ENCODE measurements at regions not wholly inside any gene's neighbourhood (a gene's known extent, or its start where the extent isn't known, plus 50 kb on each side); places are given as distances from the start of the nearest gene placed in this dataset.
A peak's percentile ranks its signal among the peaks of the same experiment; 100 is the strongest.

DNA sequence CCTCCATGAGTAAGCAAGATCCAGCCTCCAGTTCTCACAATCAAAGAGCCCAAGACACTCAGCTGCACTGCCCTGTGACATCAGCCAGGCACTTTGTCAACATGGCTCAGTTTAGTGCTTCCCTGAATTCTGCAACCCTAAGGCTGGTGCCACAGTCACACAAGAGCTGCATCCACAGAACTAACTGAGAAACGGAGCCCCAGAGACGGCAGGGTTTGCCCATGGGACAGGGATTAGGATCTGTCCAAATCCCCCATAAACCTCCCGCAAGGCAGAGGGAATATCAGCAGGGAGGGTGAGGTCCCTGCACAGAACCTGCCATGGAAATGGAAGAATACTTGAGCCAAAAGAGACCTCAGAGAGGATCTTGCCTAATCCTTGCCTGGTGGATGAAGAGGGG lies 70.4 kb upstream of the UQCRFS1 start:
- H3K27ac Mint-ChIP-seq: no peak overlapping the region
- H3K4me1 Mint-ChIP-seq (ENCODE audit: low read depth): no peaks in the 10 kb centered on the region
- no peak overlapping the region for H3K4me3 Mint-ChIP-seq
- H3K9me3 Mint-ChIP-seq: no peaks in the 10 kb centered on the region
- peaks cover 28% of the 10 kb centered on the region for H3K27me3 Mint-ChIP-seq
- H3K36me3 Mint-ChIP-seq (ENCODE audit: low read depth): no peaks in the 10 kb centered on the region

DNA sequence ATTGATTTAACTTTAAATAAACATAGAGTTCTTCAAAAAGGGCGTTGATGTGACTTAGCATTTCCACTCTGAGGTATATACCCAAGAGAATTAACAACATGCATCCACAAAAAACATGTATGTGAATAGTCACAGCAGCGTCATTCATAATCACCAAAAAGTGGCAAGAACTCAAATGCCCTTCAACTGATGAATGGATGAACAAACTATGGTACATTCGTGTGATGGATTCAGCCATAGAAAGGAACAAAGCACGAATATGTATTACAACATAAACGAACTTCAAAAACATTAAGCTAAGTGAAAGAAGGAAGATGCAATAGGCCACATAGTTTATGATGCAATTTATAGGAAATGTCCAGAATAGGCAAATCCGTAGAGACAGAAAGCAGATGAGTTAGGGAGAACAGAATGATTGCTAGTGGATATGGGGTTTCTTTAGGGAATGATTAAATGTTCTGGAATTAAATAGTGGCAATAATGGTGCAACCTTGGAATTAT lies 72.3 kb upstream of the UQCRFS1 start:
- peaks cover 27% of the 10 kb centered on the region for H3K27me3 Mint-ChIP-seq
- no peaks in the 10 kb centered on the region for H3K9me3 Mint-ChIP-seq
- H3K4me1 Mint-ChIP-seq (ENCODE audit: low read depth): no peaks in the 10 kb centered on the region
- no peaks in the 10 kb centered on the region for H3K36me3 Mint-ChIP-seq (ENCODE audit: low read depth)
- H3K4me3 Mint-ChIP-seq: no peak overlapping the region
- H3K27ac Mint-ChIP-seq: no peak overlapping the region

DNA sequence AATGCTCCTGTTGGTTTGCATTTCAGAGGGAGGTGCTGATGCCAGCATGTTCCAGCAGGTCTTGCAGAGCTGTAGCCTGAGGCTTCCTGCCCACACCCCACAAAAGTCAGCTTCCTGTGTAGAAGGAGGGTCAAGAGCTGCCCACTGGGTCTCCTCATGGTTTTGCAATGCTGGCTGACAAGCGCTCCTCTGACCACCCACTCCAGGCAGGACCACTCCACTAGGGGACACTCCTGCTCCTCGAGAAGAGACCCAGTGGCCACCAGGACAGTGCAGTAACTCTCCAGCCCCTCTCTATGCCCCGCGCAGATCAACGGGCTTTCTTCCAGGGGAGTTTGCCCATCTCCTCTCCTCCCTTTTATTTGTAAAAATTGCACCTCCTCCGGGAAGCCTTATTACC lies 72.9 kb upstream of the UQCRFS1 start:
- no peaks in the 10 kb centered on the region for H3K4me1 Mint-ChIP-seq (ENCODE audit: low read depth)
- H3K27me3 Mint-ChIP-seq: peaks cover 20% of the 10 kb centered on the region
- H3K4me3 Mint-ChIP-seq: no peak overlapping the region
- H3K36me3 Mint-ChIP-seq (ENCODE audit: low read depth): no peaks in the 10 kb centered on the region
- H3K9me3 Mint-ChIP-seq: no peaks in the 10 kb centered on the region
- H3K27ac Mint-ChIP-seq: no peak overlapping the region

DNA sequence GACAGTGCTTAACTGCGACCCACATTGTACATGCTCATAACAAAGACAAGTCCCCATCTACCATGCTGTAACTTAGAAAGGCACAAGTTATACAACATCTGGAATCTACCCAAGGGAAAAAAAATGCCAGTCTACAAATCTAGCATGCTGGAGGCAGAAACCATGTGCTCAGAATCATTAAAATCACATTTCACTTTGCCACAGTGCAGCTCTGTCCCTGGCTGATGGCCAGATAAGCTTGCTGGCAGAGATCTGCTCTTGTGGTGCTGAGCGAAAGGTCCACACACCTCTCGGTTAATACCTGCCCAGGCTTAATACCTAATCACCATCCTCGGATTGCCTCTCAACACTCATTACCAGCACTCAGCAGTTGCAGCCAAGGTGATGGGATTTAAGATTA lies 74.1 kb upstream of the UQCRFS1 start:
- Mint-ChIP-seq H3K4me1 (ENCODE audit: low read depth) (no peaks in the 10 kb centered on the region), H3K27me3 (peaks cover 23% of the 10 kb centered on the region), H3K4me3 (no peak overlapping the region), H3K9me3 (no peaks in the 10 kb centered on the region), H3K27ac (no peak overlapping the region), H3K36me3 (ENCODE audit: low read depth) (no peaks in the 10 kb centered on the region)

DNA sequence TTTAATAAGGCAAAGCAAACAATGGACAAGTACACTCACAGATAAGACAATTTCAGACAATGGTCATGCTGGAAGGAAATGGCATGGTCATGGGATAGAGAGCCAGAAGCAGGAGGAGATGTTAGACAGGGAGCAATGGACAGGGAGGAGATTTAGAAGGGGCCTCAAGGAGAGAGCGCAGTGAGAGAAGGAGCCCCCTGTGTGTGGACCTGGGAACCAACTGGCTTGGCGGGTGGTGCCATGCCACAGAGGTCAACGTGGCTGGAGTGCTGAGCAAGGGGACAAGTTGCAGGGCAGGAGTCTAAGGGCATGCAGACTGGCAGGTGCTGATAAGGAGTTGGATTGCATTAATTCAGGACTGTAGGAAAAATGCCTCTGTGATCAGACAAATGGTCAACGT lies 75.3 kb upstream of the UQCRFS1 start:
- H3K9me3 Mint-ChIP-seq: no peaks in the 10 kb centered on the region
- H3K4me3 Mint-ChIP-seq: no peak overlapping the region

DNA sequence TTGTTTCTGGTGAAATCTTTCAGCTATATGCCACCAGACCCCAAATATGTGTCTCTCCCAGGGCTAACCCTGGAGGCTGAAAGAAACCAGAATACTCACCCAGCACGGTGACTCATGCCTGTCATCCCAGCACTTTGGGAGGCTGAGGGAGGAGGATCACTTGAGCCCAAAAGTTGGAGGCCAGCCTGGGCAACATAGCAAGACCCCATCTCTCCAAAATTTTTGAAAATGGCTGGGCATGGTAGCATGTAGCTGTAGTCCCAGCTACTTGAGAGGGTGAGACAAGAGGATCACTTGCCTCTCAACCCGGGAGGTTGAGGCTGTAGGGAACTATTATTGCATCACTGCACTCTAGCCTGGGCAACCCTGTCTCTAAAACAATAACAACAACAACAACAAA lies 76.1 kb upstream of the UQCRFS1 start:
- H3K36me3 Mint-ChIP-seq (ENCODE audit: low read depth): no peaks in the 10 kb centered on the region
- no peak overlapping the region for H3K4me3 Mint-ChIP-seq
- H3K27ac Mint-ChIP-seq: no peak overlapping the region
- peaks cover 22% of the 10 kb centered on the region for H3K27me3 Mint-ChIP-seq
- H3K4me1 Mint-ChIP-seq (ENCODE audit: low read depth): peaks cover 5% of the 10 kb centered on the region
- no peaks in the 10 kb centered on the region for H3K9me3 Mint-ChIP-seq

More for the DNA sequence above, 75.3 kb upstream of the UQCRFS1 start:
- Mint-ChIP-seq H3K4me1 (ENCODE audit: low read depth) (peaks cover under 1% of the 10 kb centered on the region), H3K36me3 (ENCODE audit: low read depth) (no peaks in the 10 kb centered on the region), H3K27ac (no peak overlapping the region), H3K27me3 (peaks cover 24% of the 10 kb centered on the region)

DNA sequence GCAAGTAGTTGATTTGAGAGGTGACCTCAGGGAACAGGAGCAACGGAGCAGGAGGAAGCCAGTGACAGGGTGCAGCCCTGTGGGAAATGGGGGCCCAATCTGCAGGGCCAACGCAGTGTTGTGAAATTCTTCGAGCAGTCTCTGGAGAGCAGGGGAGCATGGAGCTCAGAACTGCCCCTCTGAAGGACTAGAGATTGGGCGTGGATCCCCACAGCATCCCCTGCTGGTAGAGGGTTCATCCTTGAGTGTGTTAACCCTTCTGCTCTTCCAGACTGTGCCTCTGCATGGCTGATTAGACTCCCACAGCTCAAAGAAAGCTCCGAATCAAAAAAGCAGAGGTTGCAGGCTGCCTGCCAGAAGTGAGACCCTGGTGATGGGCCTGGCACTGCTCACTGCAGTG lies 77.9 kb upstream of the UQCRFS1 start:
- H3K4me1 Mint-ChIP-seq (ENCODE audit: low read depth): peaks cover 12% of the 10 kb centered on the region
- no peak overlapping the region for H3K4me3 Mint-ChIP-seq
- H3K9me3 Mint-ChIP-seq: no peaks in the 10 kb centered on the region
- peaks cover 16% of the 10 kb centered on the region for H3K27me3 Mint-ChIP-seq
- H3K27ac Mint-ChIP-seq: no peak overlapping the region
- H3K36me3 Mint-ChIP-seq (ENCODE audit: low read depth): no peaks in the 10 kb centered on the region

DNA sequence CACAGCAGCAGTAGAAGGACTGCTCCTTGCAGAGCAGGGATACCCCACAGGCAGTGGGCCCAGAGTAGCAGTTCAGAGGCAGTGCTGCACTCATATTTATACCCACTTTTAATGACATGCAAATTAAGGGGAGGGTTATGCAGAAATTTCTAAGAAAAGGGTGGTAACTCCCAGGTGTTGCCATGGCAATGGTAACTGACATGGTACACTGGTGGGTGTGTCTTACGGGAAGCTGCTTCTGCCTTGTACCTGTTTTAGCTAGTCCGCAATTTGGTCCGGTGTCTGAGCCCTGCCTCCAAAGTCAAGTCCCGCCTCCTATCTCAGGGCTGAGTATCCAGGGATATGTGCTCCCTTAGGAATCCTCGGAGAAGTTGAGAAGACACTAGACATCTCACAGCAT lies 79.2 kb upstream of the UQCRFS1 start:
- Mint-ChIP-seq H3K4me3 (no peak overlapping the region), H3K4me1 (ENCODE audit: low read depth) (peaks cover 12% of the 10 kb centered on the region), H3K27ac (no peak overlapping the region), H3K36me3 (ENCODE audit: low read depth) (no peaks in the 10 kb centered on the region), H3K27me3 (peaks cover 20% of the 10 kb centered on the region), H3K9me3 (no peaks in the 10 kb centered on the region)

DNA sequence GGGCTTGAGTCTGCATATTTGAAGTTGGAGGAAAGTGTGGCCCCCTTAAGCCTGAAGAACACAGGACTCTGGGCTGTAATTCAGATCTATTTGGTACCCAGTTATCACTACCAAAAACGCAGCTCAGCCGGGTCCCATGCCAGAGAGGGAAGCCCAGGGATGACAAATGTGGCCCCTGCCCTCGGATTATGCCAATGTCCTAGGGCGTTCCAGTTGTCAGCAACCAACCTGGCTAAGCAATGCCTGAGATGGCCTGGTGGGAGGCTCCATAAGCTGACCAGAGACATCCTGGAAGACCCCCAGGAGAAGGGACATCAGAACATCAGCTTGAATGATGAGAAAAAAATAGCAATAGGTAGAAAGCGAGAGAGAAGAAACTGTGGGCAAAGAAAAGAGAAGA lies 79.6 kb upstream of the UQCRFS1 start:
- no peaks in the 10 kb centered on the region for H3K36me3 Mint-ChIP-seq (ENCODE audit: low read depth)
- H3K4me1 Mint-ChIP-seq (ENCODE audit: low read depth): peaks cover 12% of the 10 kb centered on the region
- no peak overlapping the region for H3K4me3 Mint-ChIP-seq
- no peaks in the 10 kb centered on the region for H3K9me3 Mint-ChIP-seq
- H3K27ac Mint-ChIP-seq: no peak overlapping the region
- H3K27me3 Mint-ChIP-seq: peaks cover 20% of the 10 kb centered on the region

DNA sequence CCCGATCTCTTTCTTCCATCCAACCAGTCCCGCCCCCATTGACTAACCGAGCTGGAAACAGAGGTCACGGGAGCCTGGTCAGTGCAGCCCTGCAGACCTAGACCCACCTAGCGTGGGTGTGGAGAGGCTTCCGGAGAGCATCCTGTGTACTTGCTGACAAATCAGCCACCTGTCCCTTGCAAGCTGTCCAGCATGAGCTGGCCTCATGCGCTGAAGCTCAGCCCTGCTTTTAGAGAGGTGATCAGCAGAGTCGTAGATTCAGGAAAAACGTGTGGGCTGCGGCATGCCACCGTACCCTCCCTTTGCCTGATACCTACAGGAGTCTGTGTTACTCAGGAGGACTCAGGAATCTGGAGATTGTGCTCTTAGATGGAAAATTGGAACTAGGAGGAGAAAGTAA lies 80.3 kb upstream of the UQCRFS1 start:
- Mint-ChIP-seq H3K27me3 (peaks cover 20% of the 10 kb centered on the region), H3K27ac (no peak overlapping the region), H3K4me1 (ENCODE audit: low read depth) (peaks cover 12% of the 10 kb centered on the region), H3K9me3 (no peaks in the 10 kb centered on the region), H3K4me3 (no peak overlapping the region), H3K36me3 (ENCODE audit: low read depth) (no peaks in the 10 kb centered on the region)

DNA sequence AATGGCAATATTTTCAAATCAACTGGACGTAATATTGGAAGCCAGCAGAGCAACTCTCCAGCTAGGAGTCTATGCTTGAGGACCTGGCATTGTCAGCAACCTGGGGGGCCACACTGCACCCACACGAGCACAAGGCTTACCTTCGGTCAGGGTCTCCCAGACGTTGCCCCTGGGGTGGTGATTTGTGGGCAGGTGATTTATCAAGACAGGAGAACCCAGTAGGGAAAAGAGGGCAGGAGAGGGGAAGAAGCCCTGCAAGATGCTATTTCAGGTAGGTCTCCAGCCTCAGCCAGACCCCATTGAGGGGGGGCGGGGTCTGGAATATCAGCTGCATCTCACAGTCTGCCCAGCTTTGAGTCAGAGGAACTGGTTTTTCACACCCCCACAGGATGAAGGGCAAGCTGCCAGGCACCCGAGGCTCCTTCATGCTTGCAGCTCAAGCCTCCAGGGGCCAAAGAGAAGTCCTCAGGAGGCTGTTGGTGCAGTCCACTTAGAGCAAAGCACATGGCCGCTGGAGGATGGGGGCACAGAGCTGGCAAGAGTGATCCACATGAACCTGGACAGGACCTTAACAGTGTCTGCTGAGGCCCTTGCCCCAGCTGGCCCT lies 80.9 kb upstream of the UQCRFS1 start:
- Mint-ChIP-seq H3K27me3 (peaks cover 20% of the 10 kb centered on the region), H3K27ac (no peak overlapping the region), H3K9me3 (no peaks in the 10 kb centered on the region), H3K4me3 (no peak overlapping the region), H3K36me3 (ENCODE audit: low read depth) (no peaks in the 10 kb centered on the region), H3K4me1 (ENCODE audit: low read depth) (peaks cover 12% of the 10 kb centered on the region)

DNA sequence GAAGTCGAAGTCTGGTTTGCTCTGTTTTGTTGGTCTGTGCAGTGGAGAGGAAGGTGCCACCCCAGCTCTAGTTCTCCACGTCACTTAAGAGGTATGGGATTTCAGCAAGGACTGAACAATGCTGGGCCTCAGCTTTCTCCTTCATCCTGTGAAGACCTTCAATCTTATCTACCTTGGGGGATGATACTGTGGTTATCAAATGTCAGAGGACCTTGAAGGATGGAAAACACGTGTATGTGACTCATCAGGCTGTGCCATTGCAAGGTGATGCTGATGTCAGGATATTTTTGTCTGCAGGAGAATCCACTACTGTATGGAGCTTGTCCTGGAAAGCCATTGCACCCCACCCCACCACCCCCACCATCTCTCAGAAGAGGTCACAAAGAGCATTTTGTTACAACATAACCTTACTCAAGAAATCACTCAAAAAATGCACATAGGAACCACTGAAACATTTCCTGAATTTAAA lies 81.4 kb upstream of the UQCRFS1 start:
- Mint-ChIP-seq H3K4me1 (ENCODE audit: low read depth) (peaks cover 12% of the 10 kb centered on the region), H3K36me3 (ENCODE audit: low read depth) (no peaks in the 10 kb centered on the region), H3K9me3 (no peaks in the 10 kb centered on the region), H3K27me3 (peaks cover 20% of the 10 kb centered on the region), H3K4me3 (peak overlapping the region; percentile 18), H3K27ac (peak overlapping the region; percentile 64)

DNA sequence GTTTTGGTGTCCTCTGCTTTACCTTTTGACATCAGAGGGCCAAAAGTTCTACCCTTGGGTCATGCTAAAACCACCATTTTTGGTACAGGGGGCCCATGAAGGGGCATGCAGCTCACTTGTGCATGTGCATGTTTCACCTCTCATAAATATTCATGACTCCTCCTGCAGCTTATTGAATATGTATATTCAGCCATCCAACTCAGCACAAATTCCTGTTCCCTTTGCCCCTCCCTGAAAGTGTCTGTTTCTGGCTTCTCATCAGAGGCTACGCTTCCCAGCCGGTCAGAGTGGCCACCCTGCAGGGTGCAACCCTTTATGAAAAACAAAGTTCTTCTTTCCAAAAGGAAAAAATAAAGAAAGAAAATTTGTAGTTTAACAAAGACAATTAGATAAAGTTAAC lies 82.3 kb upstream of the UQCRFS1 start:
- Mint-ChIP-seq H3K27ac (no peak overlapping the region), H3K4me1 (ENCODE audit: low read depth) (peaks cover 12% of the 10 kb centered on the region), H3K9me3 (no peaks in the 10 kb centered on the region), H3K4me3 (no peak overlapping the region), H3K36me3 (ENCODE audit: low read depth) (no peaks in the 10 kb centered on the region), H3K27me3 (peaks cover 20% of the 10 kb centered on the region)

DNA sequence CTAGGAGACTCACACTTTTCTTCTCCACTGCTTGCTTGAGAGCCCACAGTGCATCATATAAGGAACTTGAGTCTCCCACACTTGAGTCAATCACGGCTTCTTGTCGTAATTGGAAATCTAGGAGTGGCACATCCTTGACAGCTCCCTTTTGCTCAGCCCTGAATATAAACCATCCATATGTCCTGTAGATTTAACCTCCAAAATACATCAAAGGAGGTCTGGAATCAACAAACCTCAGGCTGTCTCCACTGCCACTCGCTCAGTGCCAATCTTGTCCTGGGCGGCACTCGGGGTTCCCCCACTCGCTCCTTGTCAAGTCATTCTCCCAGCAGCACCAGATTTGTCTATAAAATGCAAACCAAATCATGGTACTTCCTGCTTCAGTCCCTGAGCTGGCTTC lies 84.4 kb upstream of the UQCRFS1 start:
- Mint-ChIP-seq H3K27me3 (peaks cover 11% of the 10 kb centered on the region), H3K9me3 (no peaks in the 10 kb centered on the region), H3K4me3 (no peak overlapping the region)

DNA sequence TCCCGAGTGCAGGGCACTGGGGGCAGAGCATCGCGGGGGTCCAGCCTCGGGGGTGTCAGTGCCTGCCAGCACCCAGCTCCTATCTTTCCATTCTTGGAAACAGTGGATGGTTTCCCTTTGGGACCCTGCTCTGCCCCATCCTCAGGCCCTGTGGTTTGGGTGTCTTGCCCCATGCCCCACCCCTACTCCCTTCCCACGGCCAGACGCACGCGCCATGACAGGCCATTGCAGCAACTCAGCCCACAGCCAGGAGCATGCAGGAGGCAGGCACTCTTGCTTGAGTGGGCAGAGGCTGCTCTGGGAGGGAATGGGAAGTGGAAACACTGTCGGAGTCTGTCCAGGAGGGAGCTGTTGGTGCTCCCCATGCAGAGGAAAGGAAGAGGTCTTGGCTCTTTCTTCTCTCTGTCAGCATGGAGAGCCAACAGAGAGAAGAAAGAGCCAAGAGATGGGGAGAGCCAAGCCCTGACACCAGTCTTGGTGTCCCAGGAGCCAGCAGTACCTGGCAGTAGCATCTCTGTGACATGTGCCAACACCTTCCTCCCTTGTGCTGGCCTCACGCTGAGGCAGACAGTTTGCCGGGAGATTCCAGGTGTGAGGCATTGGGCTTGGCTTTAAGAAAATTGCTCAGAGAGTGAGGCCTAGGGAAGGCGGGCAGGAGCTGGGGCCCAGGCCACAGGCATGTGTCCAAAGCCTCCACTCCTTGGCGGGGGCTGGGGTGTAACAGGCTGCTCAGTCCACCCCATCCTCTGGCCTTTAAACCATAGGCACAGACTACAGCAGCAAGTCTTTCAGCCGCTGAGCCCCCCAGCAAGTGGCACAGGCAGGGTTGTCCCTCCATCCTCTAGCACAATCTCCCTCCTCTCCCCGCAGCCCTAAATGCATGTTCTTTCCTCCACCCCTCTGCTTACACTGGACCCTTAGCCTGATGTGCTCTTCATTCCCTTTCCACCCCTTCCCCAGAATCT lies 86.7 kb upstream of the UQCRFS1 start:
- Mint-ChIP-seq H3K9me3 (no peaks in the 10 kb centered on the region), H3K36me3 (ENCODE audit: low read depth) (no peaks in the 10 kb centered on the region), H3K27ac (no peak overlapping the region), H3K4me3 (no peak overlapping the region), H3K27me3 (peaks cover 8% of the 10 kb centered on the region), H3K4me1 (ENCODE audit: low read depth) (peaks cover 8% of the 10 kb centered on the region)

More for the DNA sequence above, 84.4 kb upstream of the UQCRFS1 start:
- H3K4me1 Mint-ChIP-seq (ENCODE audit: low read depth): peaks cover 19% of the 10 kb centered on the region
- H3K27ac Mint-ChIP-seq: no peak overlapping the region
- H3K36me3 Mint-ChIP-seq (ENCODE audit: low read depth): no peaks in the 10 kb centered on the region
